Dedifferentiated amniotic fluid mesenchymal stem cell (primary cell): ENCODE measurements at regions not wholly inside any gene's neighbourhood (a gene's known extent, or its start where the extent isn't known, plus 50 kb on each side); places are given as distances from the start of the nearest gene placed in this dataset.

Source experiments
- DNase-seq: peaks from one replicate; pipeline ENCODE4 v3.0.0-alpha.2; 2016; ENCODE audit errors: extremely low spot score

GRCh38 chr14:51578853-51579252 lies 72.9 kb upstream of the FRMD6 start:
- DNase-seq = no peak

- DNase-seq = peak; percentile 55
These were observed 70.5 kb upstream of the FRMD6 start for GRCh38 chr14:51581017-51581881.

- DNase-seq = no peak
These were observed 69.3 kb upstream of the FRMD6 start for GRCh38 chr14:51582437-51582836.

GRCh38 chr14:51585055-51585454 lies 66.7 kb upstream of the FRMD6 start:
- DNase-seq = no peak

GRCh38 chr14:51592836-51593235 lies 58.9 kb upstream of the FRMD6 start:
- DNase-seq = no peak

- no peak for DNase-seq
These were observed 58.3 kb upstream of the FRMD6 start for GRCh38 chr14:51593397-51593796.

GRCh38 chr14:51595881-51596455 lies 55.7 kb upstream of the FRMD6 start:
- no peak for DNase-seq

- DNase-seq = no peak
These were observed 55.1 kb upstream of the FRMD6 start for GRCh38 chr14:51596488-51597117.

GRCh38 chr14:51597261-51598001 lies 54.3 kb upstream of the FRMD6 start:
- DNase-seq = no peak

- peak; percentile 80 for DNase-seq
These were observed 52.6 kb upstream of the FRMD6 start for GRCh38 chr14:51598924-51599600.

- DNase-seq = no peak
These were observed 51.1 kb upstream of the FRMD6 start for GRCh38 chr14:51600658-51601057.
